ENCODE measurements at regions not wholly inside any gene's neighbourhood (a gene's known extent, or its start where the extent isn't known, plus 50 kb on each side); places are given as distances from the start of the nearest gene placed in this dataset.

DNA sequence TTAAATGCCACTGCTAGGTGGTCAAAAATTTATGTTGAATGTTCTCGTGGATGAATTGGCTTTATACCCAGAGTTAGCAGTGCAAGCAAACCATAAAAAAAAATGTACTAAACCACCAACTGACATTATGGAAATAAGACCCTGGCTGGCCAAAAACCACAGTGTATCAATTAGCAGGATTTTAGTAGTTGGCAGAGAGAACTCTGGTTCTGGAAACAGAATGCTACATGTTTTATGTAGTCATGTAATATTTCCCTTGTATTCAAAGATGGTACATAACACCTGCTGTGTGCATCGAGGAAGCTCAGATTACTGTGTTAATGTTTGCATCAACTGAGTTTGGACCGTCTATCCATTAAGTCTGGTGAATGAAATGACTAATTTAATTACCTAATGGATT, 618.5 kb downstream of the CCSER2 start:
- Histone ChIP-seq H3K27me3 (ENCODE audit: insufficient read depth, low read length) (no peaks in the 10 kb centered on the region), H3K9ac (ENCODE audit: extremely low read depth, insufficient read length, low read length) (no peak overlapping the region), H3K56ac (ENCODE audit: insufficient read length, low read depth, low read length) (no peak overlapping the region), H4K5ac (ENCODE audit: insufficient read length, low read depth, low read length) (no peak overlapping the region), H2AK5ac (ENCODE audit: insufficient read length, low read length) (no peak overlapping the region), H3T11ph (ENCODE audit: low read length) (no peak overlapping the region), H2BK120ac (ENCODE audit: low read depth, low read length, poor library complexity, severe bottlenecking) (no peak overlapping the region), H3K4ac (ENCODE audit: low read depth, low read length) (no peak overlapping the region), H4K91ac (ENCODE audit: insufficient read length, low read depth, low read length) (no peak overlapping the region), H2BK5ac (ENCODE audit: insufficient read length, low read length) (no peak overlapping the region), H3K9me3 (ENCODE audit: control insufficient read depth, low read depth, low read length) (no peaks in the 10 kb centered on the region), H3K23ac (ENCODE audit: insufficient read length, low read depth, low read length) (no peak overlapping the region), H3K27ac (ENCODE audit: insufficient read length, low read depth, low read length) (no peak overlapping the region), H2BK12ac (ENCODE audit: insufficient read length, low read depth, low read length) (no peak overlapping the region), H3K14ac (ENCODE audit: insufficient read depth, low read length) (no peak overlapping the region), H3K79me2 (ENCODE audit: insufficient read depth, low read length) (no peaks in the 10 kb centered on the region), H2AFZ (ENCODE audit: low read length) (no peak overlapping the region), H2BK15ac (ENCODE audit: low read depth, low read length) (no peak overlapping the region), H3K4me2 (ENCODE audit: insufficient read depth, insufficient read length, low read length) (no peak overlapping the region), H3K18ac (ENCODE audit: insufficient read length, low read depth, low read length) (no peak overlapping the region), H4K20me1 (ENCODE audit: control insufficient read depth, insufficient read depth, insufficient read length) (no peaks in the 10 kb centered on the region), H4K8ac (replicated peaks; ENCODE audit: insufficient read length, low read depth, low read length) (no peak overlapping the region), H3K23me2 (ENCODE audit: insufficient read length, low read depth, low read length, poor library complexity, severe bottlenecking) (no peaks in the 10 kb centered on the region), H3K79me1 (ENCODE audit: insufficient read depth, low read depth, low read length, poor library complexity, severe bottlenecking) (no peaks in the 10 kb centered on the region), H3K4me1 (ENCODE audit: insufficient read depth, low read length) (no peaks in the 10 kb centered on the region), H2BK20ac (ENCODE audit: low read depth, low read length, poor library complexity, severe bottlenecking) (no peak overlapping the region)
- TF ChIP-seq, protein P1, sequence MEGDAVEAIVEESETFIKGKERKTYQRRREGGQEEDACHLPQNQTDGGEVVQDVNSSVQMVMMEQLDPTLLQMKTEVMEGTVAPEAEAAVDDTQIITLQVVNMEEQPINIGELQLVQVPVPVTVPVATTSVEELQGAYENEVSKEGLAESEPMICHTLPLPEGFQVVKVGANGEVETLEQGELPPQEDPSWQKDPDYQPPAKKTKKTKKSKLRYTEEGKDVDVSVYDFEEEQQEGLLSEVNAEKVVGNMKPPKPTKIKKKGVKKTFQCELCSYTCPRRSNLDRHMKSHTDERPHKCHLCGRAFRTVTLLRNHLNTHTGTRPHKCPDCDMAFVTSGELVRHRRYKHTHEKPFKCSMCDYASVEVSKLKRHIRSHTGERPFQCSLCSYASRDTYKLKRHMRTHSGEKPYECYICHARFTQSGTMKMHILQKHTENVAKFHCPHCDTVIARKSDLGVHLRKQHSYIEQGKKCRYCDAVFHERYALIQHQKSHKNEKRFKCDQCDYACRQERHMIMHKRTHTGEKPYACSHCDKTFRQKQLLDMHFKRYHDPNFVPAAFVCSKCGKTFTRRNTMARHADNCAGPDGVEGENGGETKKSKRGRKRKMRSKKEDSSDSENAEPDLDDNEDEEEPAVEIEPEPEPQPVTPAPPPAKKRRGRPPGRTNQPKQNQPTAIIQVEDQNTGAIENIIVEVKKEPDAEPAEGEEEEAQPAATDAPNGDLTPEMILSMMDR (conservative IDR thresholded peaks at IDR 0.05) = no peak
- no CpG with 5 or more reads among the region's 3 CpGs for WGBS (ENCODE audit: extremely low coverage, insufficient read length, low lambda C conversion rate)
- no peak overlapping the region for H3K4me3 Mint-ChIP-seq
- H3K4me1 Mint-ChIP-seq = peaks cover 0 to 2% of the 10 kb centered on the region in 2 experiments; a peak in 1 of 4 replicates
- H3K27me3 Mint-ChIP-seq (ENCODE audit: low read depth) = no peaks in the 10 kb centered on the region; the same call in 1 of the 2 replicates
- H3K36me3 Mint-ChIP-seq (ENCODE audit: insufficient read depth in 1 of 3, low read depth in 3 of 3) = no peaks in the 10 kb centered on the region
- H3K27ac Mint-ChIP-seq = no peak overlapping the region
- H3K9me3 Mint-ChIP-seq = no peaks in the 10 kb centered on the region
- no peak for DNase-seq

All from H9 (cell line).